ENCODE measurements at regions not wholly inside any gene's neighbourhood (a gene's known extent, or its start where the extent isn't known, plus 50 kb on each side); places are given as distances from the start of the nearest gene placed in this dataset.
"Not testable (repeated sequence)": the region's sequence is repeated elsewhere in the genome, so short reads cannot be mapped to it uniquely, and the experiment has no call there.

DNA sequence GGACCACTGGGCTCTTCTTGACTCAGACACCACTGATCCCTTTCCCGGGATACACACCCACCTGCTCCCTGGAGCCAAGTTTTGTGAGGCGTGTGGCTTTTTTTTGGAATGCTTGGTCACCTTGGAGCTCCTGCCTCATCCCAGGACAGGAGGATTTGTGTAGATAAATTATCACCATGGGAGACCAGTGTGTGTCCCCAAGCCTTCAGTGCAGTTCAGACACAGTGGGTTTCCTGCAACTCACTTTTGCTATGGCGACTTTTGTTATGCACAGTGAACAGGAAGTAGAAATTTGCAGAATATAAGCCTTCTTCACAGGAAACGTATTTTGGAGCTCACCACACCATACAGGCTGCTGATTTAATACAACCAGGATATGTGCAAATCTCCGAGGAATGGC lies 357.4 kb downstream of the PAX1 start:
- Histone ChIP-seq H3K27ac (no peak overlapping the region), H3K9me3 (no peaks in the 10 kb centered on the region), H3K36me3 (no peaks in the 10 kb centered on the region), H3K27me3 (no peaks in the 10 kb centered on the region), H3K4me3 (replicated peaks in 1 of 3) (no peak overlapping the region), H3K4me1 (no peaks in the 10 kb centered on the region)
- no peak for TF ChIP-seq POLR2A (IDR thresholded peaks at IDR 0.05)
- TF ChIP-seq, protein P1, sequence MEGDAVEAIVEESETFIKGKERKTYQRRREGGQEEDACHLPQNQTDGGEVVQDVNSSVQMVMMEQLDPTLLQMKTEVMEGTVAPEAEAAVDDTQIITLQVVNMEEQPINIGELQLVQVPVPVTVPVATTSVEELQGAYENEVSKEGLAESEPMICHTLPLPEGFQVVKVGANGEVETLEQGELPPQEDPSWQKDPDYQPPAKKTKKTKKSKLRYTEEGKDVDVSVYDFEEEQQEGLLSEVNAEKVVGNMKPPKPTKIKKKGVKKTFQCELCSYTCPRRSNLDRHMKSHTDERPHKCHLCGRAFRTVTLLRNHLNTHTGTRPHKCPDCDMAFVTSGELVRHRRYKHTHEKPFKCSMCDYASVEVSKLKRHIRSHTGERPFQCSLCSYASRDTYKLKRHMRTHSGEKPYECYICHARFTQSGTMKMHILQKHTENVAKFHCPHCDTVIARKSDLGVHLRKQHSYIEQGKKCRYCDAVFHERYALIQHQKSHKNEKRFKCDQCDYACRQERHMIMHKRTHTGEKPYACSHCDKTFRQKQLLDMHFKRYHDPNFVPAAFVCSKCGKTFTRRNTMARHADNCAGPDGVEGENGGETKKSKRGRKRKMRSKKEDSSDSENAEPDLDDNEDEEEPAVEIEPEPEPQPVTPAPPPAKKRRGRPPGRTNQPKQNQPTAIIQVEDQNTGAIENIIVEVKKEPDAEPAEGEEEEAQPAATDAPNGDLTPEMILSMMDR (IDR thresholded peaks at IDR 0.05): no peak
- intact Hi-C loops (cut with DNase I): no loop called here
- no peak for DNase-seq
- 65 to 69% methylated on average over 5 of the region's 5 CpGs for WGBS, 2 donors

DNA sequence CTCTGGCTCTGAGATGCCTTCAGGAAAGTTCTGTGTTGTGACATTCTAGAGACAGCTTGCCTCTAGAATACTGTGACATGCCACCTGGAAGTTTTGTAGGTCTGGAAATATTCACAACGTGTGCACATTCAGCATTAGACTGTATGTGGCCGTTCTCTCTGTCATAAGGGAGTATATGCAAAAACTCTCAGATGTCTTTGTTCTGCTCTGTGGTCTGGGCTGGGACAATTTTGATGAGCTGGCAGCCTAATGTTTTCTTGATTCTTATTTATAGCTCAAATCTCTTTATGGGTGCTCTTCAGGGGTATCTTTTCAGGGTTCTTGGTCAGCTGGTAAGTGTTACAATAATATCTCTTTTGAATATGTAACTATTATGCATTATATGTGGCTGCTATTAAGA lies 355.1 kb downstream of the PAX1 start:
- DNase-seq: no peak
- Histone ChIP-seq H3K27me3 (no peaks in the 10 kb centered on the region), H3K4me1 (no peaks in the 10 kb centered on the region), H3K27ac (no peak overlapping the region), H3K4me3 (replicated peaks in 1 of 3) (no peak overlapping the region), H3K36me3 (no peaks in the 10 kb centered on the region), H3K9me3 (no peaks in the 10 kb centered on the region)
- intact Hi-C loops (cut with DNase I): no loop called here
- no peak for TF ChIP-seq POLR2A (IDR thresholded peaks at IDR 0.05)
- WGBS, 2 donors: 73 to 78% methylated on average over 2 of the region's 2 CpGs

DNA sequence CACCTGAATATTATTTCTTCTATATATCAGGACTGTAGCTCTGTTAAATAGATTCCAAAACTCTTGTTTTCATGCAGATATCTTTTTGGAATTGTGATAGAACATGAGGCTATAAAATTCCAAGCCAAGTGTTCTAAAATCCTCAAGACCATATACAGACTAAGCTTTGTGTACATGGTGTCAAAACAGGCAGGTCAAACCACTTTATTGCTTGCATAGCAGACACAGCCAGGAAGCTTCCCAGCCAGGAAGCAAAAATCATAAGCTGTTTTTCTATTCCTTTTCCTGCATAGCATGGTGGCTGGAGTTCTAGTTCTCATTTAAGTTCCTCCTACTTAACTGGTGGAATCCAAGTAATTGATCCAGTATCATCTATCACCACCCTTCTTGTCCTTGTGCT lies 353.3 kb downstream of the PAX1 start:
- no peaks in the 10 kb centered on the region for H3K36me3 ChIP-seq
- H3K9me3 ChIP-seq: no peaks in the 10 kb centered on the region
- no peaks in the 10 kb centered on the region for H3K4me1 ChIP-seq
- no peak for DNase-seq
- TF ChIP-seq, protein P1 (IDR thresholded peaks at IDR 0.05): no peak
- no peak overlapping the region for H3K4me3 ChIP-seq (replicated peaks in 1 of 3)
- no peaks in the 10 kb centered on the region for H3K27me3 ChIP-seq
- H3K27ac ChIP-seq: no peak overlapping the region
- intact Hi-C loops (cut with DNase I): no loop called here

DNA sequence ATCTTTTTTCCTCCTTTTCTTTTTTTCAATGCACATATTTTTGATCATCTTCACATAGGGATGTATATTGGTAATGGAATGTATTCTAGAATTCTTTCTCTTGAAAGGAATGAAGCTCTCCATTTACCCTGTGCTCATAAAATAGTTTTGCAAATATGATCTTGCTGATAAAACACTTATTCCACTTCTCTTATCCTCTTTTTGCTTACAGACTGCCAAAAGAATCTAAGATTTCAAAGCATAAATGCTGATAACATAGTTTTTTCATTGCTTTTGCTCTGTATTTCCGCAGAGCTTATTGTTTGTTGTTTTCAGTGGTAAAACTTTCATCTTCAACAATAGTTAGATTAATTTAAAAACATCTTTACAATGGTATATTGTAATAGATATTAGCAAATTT lies 350.5 kb downstream of the PAX1 start:
- Histone ChIP-seq H3K36me3 (no peaks in the 10 kb centered on the region), H3K9me3 (no peaks in the 10 kb centered on the region), H3K4me3 (replicated peaks in 1 of 3) (no peak overlapping the region), H3K27ac (no peak overlapping the region), H3K27me3 (no peaks in the 10 kb centered on the region), H3K4me1 (no peaks in the 10 kb centered on the region)
- 69 to 74% methylated on average over 1 of the region's 1 CpG for WGBS, 2 donors
- intact Hi-C loops (cut with DNase I): no loop called here
- no peak for DNase-seq
- TF ChIP-seq, protein P1 (IDR thresholded peaks at IDR 0.05): no peak
- no peak for TF ChIP-seq POLR2A (IDR thresholded peaks at IDR 0.05)

DNA sequence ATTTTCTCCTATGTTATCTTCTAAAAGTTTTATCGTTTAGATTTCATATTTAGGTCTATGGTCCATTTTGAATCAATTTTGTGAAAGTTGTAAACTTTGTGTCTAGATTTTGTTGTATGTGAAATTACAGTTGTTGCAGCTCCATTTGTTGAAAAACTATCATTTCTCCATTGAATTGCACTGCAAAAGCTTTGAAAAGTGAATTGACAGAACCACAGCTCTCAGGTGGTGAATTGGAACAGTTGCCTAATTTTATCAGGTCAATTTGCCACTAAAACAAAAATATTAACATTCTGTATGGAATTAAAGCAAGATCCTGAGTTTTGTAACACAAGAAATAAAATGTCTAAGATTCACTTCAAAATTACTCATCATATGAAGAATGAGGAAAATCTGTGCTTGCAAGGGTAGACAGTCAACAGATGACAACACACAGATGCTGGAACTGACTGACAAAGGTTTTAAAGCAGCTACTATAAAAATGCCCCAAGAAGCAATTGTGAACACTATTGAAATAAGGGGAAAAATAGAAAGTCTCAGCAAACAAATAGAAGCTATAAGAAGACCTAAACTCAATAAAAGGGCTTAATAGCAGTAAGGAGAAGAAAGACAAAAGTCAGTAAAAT lies 346.7 kb downstream of the PAX1 start:
- TF ChIP-seq POLR2A (IDR thresholded peaks at IDR 0.05): no peak
- TF ChIP-seq, protein P1 (IDR thresholded peaks at IDR 0.05): no peak
- intact Hi-C loops (cut with DNase I): no loop called here
- Histone ChIP-seq H3K27ac (no peak overlapping the region), H3K27me3 (no peaks in the 10 kb centered on the region), H3K4me1 (no peaks in the 10 kb centered on the region), H3K9me3 (no peaks in the 10 kb centered on the region), H3K36me3 (no peaks in the 10 kb centered on the region), H3K4me3 (replicated peaks in 1 of 3) (no peak overlapping the region)
- DNase-seq: no peak
- 89 to 93% methylated on average over 1 of the region's 1 CpG for WGBS, 2 donors

DNA sequence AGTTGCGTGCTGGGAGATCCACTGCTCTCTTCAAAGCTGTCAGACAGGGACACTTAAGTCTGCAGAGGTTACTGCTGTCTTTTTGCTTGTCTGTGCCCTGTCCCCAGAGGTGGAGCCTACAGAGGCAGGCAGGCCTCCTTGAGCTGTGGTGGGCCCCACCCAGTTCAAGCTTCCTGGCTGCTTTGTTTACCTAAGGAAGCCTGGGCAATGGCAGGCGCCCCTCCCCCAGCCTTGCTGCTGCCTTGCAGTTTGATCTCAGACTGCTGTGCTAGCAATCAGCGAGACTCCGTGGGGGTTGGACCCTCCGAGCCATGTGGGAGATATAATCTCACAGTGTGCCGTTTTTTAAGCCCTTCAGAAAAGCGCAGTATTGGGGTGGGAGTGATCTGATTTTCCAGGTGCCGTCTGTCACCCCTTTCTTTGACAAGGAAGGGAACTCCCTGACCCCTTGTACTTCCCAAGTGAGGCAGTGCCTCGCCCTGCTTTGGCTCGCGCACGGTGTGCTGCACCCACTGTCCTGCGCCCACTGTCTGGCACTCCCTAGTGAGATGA lies 340.6 kb downstream of the PAX1 start:
- H3K27me3 ChIP-seq; H3K27ac ChIP-seq; DNase-seq; H3K9me3 ChIP-seq; H3K4me1 ChIP-seq; H3K4me3 ChIP-seq (replicated peaks in 1 of 3); H3K36me3 ChIP-seq; intact Hi-C loops (cut with DNase I): not testable (repeated sequence)
- 52 to 65% methylated on average over 11 to 12 of the region's 13 CpGs for WGBS, 2 donors

All from thyroid gland (tissue), 4 donors.